ENCODE measurements at regions not wholly inside any gene's neighbourhood (a gene's known extent, or its start where the extent isn't known, plus 50 kb on each side); places are given as distances from the start of the nearest gene placed in this dataset.

DNA sequence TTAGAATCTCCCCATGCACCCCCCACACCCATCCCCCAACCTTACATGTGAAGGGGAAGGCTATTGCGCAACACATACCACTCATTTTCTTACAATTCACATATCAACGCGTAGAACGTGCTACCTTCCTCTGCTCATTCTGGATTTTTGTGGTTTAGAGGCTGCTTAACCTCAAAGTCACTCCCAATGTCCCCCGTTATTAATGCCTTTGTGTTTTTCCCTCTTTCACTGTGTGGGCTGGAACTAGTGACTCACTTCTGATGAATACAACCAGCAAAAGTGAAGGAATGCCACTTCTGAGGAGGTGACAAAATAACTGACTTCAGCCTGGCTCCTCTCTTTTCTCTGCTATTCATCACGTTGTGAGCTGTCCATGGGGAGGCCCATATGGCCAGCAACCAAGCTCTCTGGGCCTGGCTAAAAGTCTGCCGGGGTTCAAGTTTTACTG lies 342.5 kb upstream of the NXPH2 start:
- DNase-seq = no peak

DNA sequence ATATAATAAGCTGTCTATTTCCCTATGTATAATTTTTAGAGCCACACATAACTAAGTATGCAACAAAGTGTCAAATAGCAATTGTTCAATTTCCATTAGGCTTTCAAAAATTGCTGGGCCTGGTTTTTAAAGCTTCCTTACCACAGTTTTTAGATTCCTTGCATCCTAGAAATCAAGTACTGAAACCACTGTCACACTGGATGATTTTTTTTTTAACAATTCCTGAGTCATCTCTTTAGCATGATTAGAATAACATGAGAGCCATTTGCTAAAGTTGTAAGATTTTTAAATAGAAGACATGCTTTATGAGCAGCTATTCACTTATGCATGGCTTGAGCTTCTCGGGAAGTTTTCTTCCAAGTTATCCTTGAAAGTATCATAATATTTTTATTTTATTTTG lies 319.5 kb upstream of the NXPH2 start:
- no peak for DNase-seq

DNA sequence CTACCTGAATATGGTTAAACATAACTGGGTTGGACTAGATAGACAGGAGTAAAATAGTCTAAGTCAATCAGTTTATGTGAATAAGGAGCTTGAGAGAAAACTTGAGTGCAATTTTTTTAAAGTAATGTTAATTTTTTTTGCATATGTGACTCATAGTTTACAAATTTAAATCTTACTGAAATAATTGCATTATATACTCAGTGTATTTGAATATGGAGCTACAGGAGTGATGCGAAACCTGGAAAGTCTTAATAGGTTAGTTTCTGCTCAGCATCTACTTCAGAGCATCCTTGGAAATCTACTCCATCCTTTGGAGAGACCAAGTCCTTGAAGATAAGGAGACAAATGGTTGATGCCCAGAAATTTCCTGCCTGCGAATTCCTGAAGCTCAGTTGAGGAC lies 318.8 kb upstream of the NXPH2 start:
- DNase-seq = no peak

DNA sequence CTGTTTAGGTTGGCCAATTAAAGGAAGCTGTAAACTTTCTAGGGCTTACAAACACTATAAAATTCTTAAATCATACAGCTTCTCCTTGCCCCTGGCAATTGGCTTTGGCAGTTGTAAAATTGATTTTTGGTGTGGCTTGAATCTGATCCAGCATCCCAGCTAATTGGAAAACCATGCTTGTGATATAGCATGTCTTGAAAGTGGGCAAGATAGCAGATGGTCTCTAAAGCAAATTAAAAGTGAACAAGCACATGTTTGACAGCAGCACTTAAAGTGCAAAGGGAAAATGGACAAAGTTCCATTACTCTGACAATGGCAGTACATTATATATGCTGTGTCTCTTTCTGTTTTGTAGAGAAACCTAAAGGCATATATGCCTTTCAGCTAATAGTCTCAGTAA lies 302.9 kb upstream of the NXPH2 start:
- no peak for DNase-seq

DNA sequence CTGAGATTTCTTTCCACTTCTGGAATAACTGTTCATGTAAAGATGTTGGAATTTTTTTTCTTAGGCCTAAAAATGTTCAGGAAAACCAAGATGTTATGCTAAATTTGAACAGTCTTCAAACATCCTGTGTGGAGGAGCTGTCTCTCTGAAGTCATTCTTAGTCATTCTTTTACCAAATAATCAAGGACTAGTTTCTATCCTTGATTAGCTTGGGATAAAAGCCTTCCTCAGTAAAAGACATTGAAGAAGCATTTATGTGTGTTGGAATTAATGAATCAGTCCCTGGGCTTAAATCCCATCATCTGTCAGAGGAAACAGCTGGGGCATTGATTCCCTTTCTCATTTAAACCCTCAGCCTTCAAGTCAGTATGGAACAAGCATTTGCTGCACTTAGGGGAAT lies 300.1 kb upstream of the NXPH2 start:
- no peak for DNase-seq

DNA sequence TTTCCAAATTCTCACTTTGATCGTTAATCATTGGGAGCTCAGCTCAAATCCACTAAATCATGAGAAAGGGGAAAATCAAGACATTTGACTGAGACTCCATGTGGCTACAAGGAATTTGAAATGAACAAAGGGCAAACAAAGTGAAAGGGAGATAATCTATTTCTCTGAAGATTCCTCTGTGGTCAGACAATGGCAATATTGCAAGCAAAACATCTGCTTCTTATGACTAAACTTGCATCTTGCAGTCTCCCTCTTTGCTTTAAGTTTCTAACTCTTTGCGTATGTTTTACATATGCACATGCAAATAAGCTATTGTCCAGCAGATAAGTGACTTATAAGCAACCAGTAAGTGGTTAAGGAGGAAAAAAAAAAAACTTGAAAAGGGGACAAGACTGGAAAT lies 299.1 kb upstream of the NXPH2 start:
- DNase-seq = no peak

DNA sequence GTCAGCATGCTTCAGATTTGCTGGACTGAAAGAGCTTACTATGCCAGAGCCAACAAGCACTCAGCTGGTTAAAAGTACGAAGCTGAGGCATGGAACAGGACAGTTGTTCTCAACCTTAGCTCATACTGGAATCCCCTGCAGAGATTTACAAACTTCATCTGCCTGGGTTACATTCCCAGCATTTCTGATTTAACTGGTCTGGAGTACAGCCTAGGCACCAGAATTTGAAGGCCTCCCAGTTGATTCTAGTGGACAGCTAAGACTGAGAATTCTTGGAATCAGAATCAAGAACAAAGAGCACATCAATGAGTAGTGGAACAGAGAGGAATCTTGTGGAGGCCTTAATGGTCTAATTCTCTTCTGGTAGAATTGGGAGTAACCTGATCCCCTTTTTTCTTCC lies 298.2 kb upstream of the NXPH2 start:
- DNase-seq = no peak

DNA sequence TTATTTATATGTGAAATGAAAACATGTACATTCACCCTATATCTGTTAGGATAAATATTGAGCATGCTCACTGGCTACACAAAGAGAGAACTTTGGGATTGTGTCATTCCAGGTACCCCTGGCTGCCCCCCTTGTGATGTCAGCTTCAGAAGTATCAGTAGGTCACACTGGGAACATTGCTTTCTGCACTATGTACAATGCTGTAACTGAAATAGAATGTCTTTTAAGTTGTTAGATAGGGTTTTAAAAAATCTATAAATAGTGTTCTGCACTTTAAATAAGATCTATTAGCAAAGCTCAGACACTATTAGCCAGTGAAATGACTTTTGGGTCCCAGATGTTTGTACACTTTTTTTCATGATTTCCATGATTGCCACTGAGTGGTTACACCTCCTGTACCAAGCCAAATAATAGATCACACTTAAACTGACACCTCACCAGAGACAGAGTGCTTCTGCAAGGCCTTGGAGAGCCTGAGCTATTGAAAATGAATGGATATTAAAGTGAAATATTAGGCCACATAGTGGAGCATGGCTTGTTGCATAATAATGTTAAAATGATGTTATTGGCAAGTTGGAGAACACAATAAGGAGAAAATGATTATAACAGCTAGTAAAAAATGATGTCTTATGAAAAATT lies 297.0 kb upstream of the NXPH2 start:
- DNase-seq = no peak

DNA sequence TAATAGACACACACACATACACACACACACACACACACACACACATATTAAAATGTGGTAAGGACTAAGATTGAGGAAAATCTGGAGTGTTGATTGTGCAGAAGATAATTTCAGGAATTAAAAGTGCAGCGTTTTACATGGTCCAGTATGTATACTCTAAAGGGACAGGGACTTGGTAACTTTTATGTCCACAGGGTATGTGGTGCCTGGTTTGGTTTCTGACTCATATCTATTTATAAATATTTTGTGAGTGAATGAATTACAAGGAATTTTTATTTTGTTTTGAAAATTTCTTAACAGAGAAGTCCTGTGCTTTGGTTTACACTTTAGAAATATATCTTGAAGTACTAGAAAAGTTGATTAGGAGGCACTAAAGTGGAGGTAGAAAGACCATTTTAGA lies 287.7 kb upstream of the NXPH2 start:
- no peak for DNase-seq

DNA sequence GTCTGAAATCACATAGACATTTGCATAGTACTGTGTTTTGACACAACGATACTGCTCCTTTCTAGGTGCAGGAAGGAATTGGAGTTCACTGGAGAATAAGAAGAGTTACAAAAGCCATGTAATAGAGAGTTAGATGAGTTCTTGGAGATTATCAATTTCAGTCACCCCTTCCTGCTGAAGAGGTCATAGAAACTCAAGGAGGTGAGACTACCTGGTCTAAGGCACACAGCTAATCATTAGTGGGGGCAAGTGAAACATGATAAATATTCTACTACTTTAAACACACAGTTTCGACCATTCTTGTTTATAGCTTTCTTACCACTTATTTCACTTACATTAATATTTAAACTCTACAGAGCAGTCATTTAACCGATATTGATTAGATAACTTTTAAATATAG lies 286.9 kb upstream of the NXPH2 start:
- DNase-seq = no peak

DNA sequence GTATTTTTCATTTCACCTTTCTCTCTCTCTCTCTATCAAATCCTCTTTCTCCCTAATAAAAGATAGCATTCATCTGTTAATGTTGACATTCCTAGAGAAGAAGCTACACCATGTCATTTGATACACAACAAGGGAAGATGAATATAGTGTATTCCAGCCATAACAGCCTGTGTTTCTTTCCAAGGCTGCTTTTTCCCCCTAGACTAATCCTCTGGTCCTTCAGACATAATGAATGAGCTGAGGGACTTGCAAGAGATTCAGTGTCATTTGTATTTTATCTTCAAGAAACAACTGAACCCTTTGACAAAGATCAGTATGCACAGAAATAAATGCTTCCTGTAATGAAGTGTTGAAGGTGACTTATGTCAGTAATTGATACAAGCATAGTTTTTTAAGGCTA lies 284.0 kb upstream of the NXPH2 start:
- DNase-seq = no peak

DNA sequence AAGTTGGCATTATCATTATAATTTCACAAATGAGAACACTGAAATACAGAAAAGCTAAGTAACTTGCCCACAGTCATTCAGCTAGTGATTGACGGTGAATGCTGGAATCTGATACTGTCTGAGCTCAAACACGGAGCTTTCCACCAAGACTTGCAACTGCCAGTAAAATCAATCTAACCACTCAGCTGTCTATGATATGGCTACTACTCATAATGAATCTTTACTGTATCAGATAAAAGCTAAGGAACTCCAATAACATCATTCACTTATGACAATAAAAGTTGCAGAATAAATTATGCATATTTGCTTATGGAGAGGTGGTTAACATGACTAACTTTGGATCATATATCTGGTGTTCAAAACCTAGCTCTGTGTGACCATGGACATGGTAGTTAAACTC lies 279.4 kb upstream of the NXPH2 start:
- no peak for DNase-seq

DNA sequence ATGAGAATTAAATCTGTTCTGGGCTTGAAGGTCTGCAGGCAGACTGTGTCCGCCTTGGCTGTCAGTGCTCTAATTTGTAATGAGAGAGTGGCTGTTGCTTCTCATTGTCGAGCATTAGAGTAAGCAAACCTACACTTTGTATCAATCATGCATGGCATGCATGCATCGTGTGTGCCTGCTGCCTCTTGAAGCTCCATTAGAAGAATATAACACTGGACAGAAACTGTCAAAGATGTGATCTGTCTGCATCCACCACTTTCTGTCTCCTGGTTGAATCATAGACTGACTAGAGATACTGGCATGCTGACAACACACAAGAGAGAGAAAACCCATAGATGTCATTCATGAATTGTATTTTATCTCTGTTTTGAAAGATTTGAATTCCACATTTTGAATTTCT lies 275.0 kb upstream of the NXPH2 start:
- DNase-seq = no peak

DNA sequence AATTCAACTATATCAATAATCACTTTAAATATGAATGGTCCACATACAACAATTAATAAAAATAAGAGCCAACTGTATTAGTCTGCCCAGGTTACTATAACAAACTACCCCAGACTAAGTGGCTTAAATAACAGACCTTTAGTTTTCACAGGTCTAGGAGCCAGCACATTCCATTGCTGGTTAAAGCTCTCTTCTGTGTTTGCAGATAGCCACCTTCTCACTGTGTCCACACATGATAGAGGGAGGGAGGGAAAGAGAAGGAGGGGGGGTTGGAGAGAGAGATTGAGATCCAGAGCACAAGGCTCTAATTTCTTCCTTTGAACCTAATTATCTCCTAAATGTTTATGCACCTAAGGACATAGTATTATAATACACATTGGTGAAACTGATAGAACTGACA lies 267.8 kb upstream of the NXPH2 start:
- no peak for DNase-seq

DNA sequence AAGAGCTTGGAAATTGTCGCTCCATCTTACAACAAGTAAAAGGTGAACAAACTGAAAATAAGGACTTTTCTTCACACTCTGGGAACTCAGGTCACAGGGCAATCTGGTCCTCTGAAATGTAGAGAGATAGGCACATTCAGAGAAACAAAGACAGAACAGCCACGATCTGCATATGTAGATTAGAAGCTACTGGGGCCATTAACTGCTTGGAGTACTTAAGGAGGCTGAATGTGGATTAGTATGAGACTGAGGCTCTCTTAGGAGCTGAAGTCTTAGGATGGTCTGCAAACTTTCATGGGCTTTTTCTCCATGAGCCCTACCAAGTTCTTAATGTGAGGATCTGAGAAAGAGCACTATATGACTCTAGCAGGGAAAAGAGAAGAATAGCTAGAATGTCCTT lies 265.3 kb upstream of the NXPH2 start:
- DNase-seq = no peak

DNA sequence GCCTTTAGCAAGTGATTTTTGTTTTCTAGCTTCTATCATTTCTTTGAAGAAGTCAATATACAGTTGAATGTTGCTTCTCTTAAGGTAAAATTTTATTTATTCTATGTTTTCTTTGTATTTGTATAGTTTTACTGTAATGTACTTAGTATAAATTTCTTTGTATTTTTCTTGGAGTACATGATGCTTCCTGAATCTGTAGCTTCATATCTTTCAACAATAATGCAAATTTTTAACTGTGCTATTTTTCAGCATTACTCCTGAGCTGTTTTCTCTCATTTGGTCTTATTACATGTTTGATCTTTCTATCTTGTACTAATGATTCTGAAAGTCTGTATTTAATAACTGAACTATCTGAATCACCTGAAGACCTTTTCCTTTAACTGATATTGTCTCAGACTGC lies 253.9 kb upstream of the NXPH2 start:
- DNase-seq = no peak

DNA sequence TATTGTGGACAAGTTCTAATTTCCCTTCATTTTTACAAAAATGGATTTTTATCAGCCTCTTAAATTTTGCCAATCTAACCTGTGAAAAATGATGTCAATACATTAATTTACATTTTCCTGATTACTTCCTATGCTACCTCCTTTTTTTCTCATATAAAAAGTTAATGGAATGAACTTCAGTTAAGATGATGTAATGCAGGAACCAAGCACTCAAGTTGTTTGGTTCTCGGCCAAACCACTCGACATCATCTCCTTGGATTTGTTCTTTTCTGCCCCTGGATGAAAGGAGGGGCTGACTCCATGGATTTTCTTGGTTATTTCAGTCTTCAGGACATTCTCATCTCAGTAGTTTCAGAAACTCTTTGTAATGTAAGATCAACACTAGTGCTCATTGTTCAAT lies 253.1 kb upstream of the NXPH2 start:
- no peak for DNase-seq

DNA sequence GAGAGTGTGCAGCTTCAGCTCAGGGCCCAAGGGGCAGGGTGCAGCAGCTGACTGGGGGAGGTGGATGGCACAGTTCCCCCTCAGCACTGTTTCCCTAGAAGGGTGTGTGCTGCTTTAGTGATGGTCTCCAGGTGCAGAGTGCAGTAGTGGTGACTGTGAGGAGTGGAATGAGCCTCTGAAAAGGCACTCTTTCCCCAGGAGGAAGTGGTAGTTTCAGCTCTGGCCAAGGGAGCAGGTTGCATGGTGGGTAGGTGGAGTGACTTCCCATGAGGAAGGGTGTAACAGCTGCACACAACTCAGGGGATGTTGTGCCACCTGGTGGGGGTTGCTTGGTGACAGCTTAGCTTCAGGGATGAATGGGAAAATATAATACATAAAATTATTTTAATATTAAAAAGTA lies 251.5 kb upstream of the NXPH2 start:
- peak; percentile 63 for DNase-seq

DNA sequence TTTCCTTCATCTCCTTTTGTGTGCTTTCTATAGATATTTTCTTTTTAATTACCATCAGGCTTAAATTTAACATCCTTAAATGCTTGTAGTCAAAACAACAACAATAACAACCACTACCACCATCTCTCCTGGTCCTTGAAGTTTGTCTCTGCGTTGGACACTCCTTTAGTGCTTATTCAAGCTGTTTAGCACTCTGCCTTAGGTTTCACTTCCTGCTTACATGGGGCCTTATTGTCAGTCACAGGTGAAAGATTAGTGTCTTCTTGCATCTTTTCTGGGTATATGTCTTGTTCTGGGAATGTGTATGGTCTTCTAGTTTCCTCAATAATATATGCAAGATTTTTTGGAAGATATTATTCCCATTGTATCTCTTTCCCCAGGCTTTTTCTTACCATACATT lies 240.1 kb upstream of the NXPH2 start:
- DNase-seq = no peak

DNA sequence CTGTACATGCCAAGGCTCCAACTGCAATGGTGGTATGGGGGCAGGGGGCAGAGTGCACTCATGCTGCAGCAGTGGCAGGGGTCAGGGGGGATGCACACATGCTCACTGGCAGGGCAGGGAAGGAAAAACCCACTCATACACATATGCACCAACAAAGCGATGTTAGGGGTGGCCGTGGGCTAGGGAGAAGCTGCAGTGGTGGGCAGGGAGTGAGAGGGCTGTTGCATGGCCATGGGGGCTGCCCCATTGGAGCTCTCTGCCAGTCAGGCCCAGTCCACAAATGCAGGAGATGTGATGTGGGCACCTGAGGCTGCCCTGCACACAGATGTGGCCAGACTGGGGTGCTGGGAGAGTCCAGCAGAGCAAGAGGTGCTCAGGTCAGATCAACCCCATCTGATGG lies 238.1 kb upstream of the NXPH2 start:
- DNase-seq = no peak

DNA sequence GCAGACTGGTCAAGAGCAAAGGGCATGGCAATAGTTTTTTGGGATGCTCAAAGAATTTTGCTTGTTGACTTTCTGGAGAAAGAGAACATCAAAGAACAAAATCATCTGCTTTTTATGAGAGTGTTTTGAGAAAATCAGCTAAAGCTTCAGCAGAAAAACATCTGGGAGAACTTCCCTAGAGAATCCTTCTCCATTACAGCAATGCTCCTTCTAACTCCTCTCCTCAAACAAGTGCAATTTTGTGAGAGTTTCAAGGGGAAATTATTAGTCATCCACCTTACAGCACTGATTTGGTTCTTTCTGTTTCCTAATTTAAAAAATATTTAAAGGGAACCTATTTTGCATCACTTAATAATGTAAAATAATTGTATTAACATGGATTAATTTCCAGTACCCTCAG lies 226.9 kb upstream of the NXPH2 start:
- no peak for DNase-seq

DNA sequence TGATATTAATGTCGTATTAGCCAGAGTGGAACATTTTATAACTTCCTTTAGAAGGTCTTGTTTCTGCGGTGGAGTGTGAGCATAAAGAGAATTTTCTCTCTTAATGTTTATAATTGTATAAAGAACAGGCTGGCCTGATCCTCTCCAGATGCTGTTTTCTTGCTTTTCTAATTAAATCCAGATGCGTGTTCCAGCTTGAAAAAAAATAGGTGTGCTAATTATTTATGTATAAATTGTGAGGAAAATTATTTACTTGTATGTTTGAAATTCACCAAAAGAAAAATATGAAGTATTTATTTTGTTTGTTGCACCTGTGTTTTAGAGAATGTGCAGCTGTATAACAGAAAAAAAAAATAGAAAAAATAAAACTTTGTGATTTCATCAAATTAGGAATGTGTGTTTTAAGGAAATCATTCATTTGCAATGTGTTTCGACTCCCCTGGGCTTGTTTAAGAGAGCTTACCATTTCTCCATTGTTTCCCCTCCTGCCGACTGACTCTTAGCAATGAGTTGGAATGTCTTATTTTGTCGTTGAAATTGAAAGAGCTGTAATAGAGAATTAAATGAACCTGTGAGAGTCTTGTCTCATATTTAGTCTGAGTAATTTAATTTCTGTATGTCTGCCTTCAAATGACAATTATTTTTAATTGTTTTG lies 220.1 kb upstream of the NXPH2 start:
- DNase-seq = no peak

DNA sequence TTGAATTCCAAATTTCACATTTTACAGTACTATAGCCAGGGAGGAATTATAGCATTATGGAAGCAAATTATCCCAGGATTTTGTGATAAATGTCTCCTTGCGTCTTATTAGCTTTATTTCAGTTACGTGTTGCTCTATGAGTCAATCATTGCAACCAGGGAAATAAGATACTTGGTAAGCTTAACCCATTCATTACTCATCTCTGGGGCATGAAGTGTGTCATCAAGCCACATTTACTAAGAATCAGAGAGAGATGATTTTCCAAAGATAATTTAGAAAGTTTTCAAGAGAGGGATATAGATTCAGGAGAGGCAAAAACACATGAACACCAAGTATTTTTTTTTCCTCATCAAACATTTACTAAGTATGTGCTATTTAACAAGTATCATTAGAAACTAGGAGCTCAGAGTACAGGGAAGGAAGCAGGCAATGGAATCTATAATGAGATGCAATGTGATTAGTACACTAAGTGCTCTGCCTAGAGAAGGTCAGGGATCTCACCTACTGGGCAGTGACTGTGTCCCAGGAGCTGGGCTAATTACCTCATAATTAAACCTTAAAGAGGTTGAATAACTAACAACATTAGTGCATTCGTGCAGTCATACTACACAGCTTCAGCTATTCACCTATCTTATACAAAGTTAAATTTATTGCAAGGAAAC lies 217.8 kb upstream of the NXPH2 start:
- no peak for DNase-seq

DNA sequence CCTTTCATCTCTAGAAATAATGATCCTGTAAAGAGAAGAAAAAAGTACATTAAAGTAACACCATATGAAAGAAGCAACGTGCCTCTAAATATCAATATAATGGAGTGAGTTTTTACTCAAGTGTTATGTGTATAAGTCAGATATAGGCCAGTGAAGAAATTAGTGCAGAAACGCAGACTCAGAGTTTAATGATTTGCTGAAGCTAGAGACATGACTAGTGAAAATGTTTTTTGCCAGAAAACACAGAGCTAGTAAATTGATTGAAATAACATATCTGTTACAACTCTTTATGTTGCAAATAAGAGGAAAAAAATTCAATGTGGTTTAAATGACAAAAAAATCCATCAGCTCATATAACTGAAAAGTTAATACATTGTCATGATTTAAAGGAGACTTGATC lies 217.2 kb upstream of the NXPH2 start:
- DNase-seq = no peak

DNA sequence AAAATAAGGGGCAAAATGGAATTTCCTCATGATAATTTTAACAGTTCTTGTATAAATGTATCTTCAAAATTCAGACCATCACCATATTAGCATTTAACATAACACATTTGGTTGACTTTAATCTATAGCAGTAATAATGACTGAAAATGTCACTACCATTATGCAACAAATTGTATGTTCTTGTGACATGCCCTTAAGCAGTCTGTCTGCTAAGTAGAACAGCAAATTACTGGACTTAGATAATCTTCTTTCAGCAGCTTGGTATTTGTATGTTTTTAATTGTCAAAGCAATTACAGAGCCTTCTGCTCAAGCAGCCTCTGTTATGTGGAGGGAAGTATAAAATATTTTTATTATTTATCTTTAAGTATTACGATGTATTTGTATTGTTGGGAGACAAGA lies 214.3 kb upstream of the NXPH2 start:
- no peak for DNase-seq

All from COR-L47 (cell line).